ENCODE measurements at regions not wholly inside any gene's neighbourhood (a gene's known extent, or its start where the extent isn't known, plus 50 kb on each side); places are given as distances from the start of the nearest gene placed in this dataset.

DNA sequence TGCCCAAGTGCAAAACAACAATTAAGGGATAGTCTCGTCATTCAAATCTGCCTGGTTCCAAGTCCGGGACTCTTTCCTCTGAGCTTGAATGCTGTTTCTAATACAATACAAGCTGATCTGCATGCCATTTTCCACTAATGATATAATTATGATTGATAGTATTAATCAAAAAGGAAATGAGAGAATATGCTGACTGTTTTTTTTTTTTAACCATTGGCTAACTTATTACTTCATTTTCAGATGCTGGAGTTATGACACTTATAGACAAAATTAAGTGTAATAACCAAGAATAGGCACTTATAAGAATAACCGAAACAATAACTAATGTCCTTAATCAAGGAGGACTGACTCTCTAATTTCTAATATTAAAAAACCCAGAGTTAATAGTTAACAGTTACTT lies 343.6 kb downstream of the LPIN1 start:
- no peak for DNase-seq

DNA sequence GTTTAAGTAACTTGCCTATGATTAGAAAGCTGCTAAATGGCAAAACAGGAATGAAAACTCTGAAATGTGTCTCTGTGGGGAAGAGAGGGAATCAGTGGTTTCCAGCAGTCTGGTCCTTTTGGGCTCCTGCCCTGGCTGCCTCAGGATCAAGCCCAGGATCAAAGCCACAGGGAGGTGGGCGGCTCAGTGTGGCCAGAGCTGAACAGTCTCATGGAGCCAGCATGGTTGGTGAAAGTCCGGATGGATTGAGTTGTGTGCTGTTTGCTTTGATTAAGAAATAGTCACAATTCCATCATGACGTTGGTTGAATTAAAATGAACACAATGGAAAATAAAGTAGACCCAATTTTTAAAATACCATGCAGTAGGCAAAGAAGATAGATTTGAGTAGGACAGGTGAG lies 344.2 kb downstream of the LPIN1 start:
- no peak for DNase-seq

DNA sequence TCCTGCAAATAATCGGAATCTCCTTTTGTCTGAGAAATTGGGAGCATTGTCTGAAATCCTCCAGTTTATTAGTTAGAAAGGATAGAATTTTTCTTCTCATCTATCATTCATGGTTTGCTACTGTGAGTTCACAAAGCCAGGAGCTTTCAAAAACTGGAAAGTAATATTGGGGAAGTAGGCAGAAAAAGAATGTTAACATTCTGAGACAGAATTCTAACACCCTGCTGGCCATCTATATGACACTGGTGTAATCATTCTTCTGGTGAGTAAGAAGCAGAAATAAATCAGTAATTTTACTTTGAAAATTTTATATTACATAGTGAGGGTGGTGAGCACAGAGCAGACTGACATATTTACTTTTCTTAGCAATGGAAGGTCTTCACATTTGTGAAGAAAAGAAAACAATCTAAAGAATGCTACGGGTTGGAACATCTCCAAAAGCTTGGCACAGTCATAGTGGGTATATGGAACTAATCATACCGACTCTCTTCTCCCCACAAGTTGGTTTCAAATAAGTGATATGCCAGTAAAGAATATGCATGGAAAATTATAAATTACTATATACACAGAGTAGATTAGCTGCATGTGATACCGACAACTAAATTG lies 344.9 kb downstream of the LPIN1 start:
- DNase-seq: no peak

DNA sequence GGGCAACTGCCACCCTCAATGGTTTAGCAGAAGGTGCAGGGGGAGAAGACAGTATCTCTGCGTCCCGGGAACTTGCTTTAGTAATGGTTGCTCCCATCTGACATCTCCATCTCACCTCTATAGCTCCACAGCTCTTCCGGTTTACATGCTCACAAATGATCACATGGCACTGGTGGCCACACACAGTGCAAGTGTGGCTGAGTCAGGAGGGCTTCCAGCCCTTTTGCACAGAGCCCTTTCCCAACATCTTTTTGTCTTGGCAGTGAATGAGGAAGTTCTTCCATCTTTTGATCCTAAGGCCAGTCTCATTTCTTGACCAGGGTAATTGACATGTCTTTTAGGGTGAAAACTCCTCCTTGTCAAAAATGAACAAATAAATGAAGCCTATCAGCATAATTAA lies 347.7 kb downstream of the LPIN1 start:
- DNase-seq: no peak

DNA sequence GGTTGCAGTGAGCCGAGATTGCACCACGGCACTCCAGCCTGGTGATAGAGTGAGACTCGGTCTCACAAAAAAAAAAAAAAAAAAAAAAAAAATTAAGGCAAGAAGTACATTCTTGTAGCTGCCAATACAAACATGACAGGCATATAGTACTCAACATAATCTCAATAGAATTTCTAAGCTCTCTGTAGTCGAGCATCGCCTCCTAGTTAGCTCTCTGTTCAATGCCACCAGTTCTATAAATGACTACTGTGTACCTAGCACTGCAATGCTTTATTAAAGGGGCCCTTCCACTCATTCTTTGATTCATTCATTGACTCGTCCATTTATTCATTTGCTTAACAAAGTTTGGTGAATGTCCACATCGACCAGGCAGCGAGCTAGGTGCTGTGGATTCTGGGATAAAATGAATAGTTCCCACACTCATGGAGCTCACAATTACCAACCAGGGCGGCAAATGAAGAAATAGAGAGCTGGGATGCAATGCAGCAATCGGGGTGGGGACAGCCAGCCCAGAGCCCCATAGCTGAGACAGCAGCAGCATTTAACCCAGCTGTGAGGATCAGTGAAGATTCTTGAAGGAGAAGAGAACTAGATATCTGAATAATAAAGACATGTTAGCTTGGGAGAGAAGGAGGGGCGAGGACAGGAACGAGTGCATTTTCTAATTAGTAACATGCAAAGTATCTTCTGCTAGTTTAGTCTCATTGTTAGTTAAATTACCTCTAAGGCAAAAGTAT lies 349.8 kb downstream of the LPIN1 start:
- DNase-seq: no peak

DNA sequence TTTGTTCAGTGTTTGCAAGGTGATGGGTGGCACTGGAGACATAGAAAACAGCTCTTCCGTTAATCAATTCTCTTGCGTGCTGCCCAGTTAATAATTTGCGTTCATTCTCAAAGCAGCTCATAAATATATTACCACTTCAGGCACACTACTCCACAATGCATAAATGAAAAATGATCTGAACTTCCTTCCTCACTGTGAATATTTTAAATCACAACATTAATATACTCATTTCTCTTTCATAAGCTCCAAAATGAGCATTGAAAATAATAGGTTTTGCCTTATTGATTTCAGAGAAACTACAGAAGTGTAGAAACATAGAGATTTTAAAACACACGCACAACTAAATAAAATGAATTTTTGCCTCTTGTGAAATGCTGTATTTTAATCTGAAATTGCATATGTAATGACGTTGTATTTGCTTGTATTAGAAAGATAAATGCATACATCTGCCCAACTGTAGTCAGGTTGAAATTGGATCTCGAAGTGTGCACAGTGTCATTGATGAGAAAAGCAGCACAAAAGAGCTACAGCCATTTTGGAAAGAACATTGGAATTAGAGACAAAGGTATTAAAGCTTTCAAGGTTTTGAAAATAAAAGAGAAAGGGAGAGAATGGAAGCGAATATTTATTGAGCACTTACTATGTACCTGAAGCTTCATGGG lies 350.5 kb downstream of the LPIN1 start:
- no peak for DNase-seq

DNA sequence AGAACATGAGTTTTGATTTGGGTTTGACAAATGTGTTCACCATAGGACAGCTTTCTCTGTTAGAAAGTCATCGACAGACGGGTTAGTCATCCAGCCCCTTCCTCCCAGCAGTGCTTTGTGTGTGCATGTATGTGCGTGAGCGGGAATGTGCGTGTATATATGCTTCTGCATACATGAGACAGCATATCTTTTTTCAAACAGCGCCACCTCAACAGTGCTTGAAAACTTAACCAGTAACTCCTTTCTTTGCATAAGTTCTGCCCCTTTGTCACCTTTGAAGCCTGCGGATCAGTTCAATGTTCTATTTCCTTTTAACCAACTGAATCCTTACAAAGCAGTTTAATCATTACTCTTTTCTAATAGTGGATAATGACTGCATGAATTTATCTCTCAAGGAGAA lies 351.4 kb downstream of the LPIN1 start:
- no peak for DNase-seq

DNA sequence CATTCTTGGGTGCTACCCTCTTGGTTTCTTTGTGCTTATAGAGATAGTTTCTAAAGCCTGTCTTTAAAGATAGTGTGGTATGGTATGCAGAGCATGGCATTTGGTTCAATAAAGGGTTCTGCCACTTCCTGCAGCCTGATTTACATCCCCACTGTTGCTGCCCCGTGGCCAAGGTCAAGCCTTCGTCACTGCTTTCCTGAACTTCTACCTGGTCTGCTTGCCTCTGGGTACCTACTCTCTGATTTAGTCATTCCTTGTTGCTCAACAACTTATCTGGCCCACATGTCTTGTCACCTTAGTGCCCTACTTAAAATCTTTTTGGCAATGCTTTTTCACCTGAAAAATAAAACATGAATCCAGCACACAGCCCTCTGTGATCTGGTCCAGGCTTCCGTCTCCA lies 352.9 kb downstream of the LPIN1 start:
- DNase-seq: no peak

DNA sequence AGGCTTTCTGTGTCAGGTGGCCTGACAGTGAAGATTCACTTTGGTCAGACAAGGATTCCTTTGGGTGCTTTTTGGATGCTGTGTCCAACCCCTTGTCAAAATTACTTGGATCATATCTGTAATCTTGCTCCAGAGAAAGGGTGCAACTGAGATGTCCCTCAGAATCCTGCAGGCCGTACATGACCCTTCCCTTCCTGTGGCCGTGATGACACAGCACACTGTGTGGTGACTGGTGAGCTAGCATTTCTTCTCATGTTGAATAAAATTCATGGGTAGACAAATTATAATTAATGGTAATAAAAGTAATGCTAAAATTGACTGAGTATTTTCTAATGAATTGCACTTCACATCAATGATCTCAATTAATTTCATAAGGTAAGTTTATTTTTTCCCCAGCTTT lies 356.2 kb downstream of the LPIN1 start:
- no peak for DNase-seq

DNA sequence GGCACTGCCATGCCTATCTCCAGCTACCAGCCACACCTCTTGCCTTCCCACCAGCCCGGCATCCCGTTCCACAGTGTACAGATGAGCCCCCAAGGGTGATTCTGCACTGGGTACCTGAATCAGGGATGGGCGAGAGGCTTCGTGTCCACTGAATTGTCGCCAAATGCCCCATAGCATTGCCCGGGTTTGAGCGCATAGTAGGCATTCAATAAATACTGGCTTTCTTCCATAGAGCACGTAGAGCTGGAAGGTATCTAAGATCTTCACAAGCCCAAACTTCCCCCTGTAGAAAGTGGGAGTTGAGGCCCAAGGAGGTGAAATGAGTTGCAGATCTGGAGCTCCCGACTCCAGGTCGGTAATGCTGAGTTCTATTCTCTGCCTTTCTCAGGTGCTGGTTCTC lies 358.7 kb downstream of the LPIN1 start:
- DNase-seq: no peak

DNA sequence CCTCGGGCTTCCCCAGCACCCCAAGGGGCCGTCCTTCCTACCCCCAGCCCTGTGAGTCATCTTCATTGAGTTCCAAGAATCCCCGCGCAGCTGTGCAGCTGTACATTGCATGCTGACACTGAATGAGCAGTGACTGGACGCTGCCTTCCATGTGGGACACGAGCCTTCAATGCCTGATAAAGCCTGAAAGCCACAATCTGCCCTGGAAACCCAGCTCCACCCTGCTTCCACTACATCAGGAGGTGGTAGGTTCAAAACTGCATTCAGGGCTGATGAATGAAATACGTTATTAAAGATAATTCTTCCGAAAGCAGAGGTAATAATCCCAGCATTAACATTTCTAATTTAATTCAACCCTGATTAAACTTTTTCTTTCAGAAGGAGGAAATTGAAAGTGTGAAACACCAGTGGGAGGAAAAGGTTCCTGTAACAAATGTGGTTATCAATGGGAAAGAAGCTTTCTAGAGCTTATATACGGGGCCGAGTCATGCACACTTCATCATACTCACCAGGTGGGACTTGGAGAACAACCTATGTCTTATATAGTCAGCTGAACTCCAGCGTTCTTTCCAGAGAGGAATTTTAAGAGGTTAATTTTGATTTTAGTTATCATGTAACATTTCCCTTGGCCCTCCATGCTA lies 360.1 kb downstream of the LPIN1 start:
- peak; percentile 21 for DNase-seq

DNA sequence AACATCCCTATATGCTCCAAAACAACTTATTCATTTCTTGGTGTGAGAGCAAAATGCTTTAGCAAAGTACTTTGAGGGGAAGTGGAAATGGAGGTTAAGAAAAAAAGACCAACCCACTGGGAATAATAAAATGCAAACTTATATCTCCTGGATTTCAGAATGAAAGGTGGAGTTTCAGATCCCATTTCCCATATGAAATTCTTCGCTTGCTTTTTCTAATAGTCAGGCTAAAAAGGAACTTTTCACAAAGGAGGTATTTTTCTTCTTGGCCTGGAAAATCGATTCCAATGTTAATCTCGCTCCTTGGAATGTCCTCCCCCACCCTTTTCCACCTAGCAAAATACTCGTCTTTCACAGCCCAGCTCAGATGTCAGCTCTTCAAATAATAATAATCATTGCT lies 360.9 kb downstream of the LPIN1 start:
- DNase-seq: no peak

DNA sequence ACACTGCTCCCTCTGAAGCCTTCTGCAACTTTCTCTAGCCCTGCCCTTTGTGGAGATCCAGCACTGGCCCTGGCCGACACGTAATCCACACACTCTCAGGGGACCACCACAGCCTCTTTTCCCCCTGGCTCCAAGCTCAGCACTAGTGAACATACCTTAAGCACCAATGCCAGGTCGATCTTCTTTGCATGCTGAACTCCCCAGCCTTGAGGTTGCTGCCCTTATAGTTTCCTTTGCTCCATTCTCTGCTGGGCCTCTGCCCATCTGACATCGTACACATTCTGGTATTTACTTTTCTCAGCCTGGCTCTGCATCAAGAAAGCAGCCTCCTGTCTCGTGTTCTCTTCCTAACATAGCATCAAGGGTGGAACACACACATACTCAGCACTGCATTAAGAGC lies 361.5 kb downstream of the LPIN1 start:
- DNase-seq: no peak

DNA sequence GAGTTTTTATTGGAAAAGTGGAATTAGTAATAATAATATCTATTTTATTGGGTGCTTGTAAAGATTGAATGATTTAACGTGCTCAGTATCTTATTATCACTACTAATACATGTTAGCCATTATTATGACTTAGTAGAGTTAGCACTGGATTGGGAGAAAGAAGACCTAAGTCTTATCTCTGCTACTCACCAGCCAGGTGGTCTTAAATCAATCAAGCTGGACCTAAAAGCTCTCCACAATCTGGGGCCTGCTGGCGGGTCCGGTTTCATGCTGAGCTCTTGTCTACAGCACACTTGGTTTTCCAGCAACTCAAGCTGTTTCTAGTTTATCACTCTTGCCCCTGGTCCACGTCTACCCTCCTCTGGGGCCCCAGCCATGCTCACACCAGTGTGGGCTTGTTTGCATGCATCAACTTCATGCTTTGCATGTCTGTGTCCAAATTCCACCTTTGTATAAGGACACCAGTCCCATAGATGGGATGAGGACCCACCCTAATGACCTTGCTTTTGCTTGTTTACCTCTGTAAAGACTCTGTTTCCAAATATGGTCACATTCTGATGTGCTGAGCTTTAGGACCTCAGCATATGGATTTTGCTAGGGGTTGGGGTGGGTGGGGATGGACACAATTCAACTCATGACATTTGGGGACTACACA lies 363.1 kb downstream of the LPIN1 start:
- no peak for DNase-seq

DNA sequence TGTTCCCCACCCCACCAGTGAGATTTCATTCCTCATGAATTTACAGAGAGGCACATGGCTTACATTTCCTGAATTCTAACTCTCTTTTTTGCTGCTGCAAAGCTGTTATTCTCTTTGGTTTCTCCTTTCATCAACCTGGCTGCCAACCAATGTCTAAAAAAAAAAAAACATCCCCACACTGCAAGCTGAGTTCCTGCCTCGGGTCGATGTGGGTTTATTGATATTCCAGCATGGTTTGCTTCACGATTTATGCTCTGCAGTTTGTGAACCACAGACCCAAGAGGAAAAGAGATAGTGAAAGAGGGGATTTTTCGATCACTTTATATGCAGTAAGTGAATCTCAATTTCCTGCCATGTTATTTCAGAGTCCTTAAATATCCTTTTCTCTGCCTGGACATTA lies 363.6 kb downstream of the LPIN1 start:
- no peak for DNase-seq

DNA sequence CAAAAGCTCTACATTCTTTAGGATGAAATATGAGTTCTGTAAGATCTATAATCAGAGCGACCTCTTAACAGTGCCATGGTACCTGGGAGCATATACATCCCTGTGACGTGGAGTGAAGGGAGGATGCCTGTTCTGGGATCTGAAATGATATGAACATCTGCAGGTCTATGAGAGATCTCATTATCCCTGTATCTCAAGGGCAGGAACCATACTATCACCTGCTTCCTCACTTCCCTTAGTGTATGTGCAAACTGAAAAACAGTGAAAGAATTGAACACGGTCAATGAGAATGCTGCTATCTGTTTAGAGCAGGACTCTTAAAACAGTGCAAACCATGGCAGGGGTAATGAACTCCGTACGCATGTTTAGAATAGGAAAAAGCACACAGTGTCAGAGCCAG lies 364.0 kb downstream of the LPIN1 start:
- no peak for DNase-seq

DNA sequence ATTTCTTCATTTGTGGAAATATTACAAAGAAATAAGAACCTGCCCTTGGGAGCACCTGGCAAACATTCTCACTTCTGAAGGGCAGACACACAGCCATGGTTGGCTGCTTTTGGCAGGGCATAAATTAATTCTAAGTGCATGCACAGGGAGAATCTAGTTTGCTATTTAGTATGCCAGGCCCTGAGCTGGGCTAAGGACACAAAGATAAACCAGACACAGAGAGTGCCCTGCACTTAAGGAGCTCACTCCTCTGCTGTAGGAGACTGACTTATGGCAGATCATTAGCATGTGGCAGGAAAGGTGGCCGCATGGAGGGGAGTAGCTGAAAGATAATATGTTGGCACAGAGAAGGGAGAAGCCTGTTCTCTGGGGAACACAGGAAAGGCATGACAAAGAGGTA lies 367.0 kb downstream of the LPIN1 start:
- DNase-seq: no peak

DNA sequence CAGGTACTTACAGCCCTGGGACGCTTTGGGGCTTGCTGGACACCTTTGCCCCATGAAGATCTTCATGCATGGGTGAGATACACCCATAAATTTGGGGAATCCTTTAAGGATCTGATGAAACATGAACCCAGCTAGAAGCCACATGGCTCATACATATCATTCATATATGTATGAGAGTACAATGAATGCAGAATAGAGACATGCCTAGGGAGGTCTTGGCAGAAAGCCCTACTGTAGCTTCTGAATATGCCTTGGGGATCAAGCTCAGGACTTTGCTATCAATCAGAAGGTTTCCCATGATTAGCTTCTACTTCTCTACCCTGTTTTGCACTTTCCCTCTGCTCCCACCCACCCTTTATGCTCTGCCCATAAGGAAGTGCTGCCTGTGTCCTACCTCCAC lies 368.4 kb downstream of the LPIN1 start:
- DNase-seq: no peak

DNA sequence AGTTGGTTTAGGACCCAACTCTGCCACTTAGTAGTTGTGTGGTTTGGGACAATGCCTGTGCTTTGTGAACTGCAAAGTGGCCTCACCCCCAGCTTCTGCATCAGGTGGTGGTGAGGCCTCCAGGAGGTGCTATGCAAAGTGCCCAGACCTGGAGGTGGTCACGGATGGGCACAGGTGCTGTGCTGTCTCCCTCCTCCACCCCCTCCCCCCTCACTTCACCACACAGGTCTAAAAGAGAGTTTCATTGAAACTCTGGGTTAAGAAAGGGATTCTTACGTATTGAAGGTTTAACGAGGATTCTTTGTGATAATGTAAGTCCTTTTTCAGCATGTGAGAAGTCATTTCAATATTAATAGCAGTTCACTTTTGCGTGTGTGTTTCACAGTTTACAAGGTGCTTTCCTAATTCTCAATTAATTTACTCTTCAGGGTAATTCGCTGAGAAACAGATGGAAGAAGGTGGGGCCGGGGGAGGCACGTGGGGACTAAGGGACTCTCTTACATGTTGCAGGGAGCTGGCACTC lies 369.9 kb downstream of the LPIN1 start:
- DNase-seq: no peak

DNA sequence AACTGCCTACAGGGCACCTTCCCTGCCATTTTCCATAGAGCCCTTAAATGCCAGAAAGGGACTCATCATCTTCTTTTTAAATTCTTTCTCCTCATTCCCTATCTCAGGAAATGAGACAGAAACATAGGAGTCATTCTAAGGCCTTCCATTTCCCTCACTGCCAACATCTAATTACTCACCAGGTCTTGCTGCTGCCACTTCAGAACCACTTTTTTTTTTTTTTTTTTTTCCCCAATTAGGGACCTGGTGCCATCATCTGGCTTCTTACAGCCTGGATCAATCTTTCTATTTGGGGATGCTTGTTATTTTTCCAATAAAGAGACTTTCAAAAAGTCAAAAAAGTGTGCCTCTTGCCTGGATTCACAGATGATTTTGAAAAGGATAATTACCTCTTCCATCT lies 373.4 kb downstream of the LPIN1 start:
- no peak for DNase-seq

DNA sequence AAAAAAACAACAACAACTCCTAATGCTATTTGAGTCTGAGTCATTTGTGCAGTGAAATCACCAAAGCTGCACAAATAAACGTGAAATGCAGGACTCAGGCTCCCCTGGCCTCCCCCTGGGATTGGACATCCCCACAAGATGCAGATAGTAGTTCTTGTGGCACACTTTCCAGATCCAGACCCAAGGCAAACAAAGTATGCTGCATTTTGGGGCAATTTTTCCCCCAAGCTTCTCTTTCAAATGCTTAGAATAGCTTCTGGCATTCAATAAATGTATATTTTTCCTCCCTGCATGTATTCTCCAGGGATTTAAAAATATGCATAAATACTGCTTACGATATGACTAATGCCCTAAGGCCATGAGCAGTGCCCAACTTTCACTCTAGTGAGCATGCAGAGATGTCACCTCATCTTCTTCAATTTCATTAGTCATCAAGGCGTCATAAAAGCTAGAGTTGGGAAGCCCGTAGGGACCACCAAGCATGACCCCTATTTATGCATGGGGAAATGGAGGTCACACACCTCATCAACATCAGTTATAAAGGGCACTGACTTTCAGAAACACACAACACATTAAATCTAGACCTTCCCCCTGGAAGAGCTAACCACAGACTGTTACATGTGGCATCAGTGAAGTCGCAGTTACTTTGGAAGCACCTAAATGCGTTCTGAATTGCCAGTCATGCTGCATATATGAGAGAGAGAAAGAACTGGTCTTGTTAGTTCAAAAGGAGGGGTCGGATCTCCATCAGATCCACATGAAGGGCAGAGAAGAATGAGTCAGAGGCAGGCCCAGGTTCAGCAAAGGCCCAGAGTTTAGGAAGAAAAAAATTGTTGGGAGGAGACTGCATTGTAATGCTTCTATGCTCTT lies 374.1 kb downstream of the LPIN1 start:
- DNase-seq: no peak

DNA sequence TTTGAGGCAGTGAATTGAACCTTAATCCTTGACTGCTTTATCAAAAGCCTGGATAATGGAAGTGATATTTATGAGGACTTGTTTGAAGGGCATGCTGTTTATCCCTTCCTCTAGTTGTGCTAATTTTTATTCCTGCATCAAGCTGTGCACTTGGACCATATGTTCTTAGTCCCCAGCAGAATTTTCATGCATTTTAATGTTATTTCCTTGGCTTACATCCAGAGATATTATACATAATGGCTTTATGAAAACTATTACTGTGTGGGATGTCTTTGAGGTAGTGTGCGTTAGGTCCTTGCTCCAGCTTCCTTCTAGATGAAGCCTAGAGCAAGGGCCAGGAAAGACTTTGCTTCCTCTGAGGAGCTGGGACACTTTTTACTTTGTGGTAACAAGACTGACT lies 378.4 kb downstream of the LPIN1 start:
- no peak for DNase-seq

Data from stimulated activated CD4-positive, alpha-beta T cell treated with anti-CD3 and anti-CD28 coated beads, Interleukin-12 subunit alpha, Interleukin-12 subunit beta, amount 100 ng/mL, for 4 hours (primary cell).